Daoy (cell line): ENCODE measurements at regions not wholly inside any gene's neighbourhood (a gene's known extent, or its start where the extent isn't known, plus 50 kb on each side); places are given as distances from the start of the nearest gene placed in this dataset.
"Not testable (repeated sequence)": the region's sequence is repeated elsewhere in the genome, so short reads cannot be mapped to it uniquely, and the experiment has no call there.

Source experiments
- DNase-seq: peaks from one replicate; pipeline ENCODE4 v3.0.0-alpha.2; 2015; ENCODE audit warnings: low read depth

- DNase-seq, result no peak
Measured at GRCh38 chr3:160047876-160048275, 59.2 kb downstream of the IL12A start.

GRCh38 chr3:160049038-160049437 lies 60.4 kb downstream of the IL12A start:
- DNase-seq, result no peak

GRCh38 chr3:160049565-160049964 lies 60.9 kb downstream of the IL12A start:
- no peak for DNase-seq

GRCh38 chr3:160049988-160050387 lies 61.4 kb downstream of the IL12A start:
- no peak for DNase-seq

GRCh38 chr3:160052385-160053047 lies 63.9 kb downstream of the IL12A start:
- DNase-seq, result no peak

GRCh38 chr3:160053048-160053391 lies 64.4 kb downstream of the IL12A start:
- DNase-seq, result no peak

- DNase-seq, result not testable (repeated sequence)
Measured at GRCh38 chr3:160054862-160055261, 66.2 kb downstream of the IL12A start.

- no peak for DNase-seq
Measured at GRCh38 chr3:160055659-160056058, 67.0 kb downstream of the IL12A start.

GRCh38 chr3:160057331-160057730 lies 68.7 kb downstream of the IL12A start:
- DNase-seq, result no peak

GRCh38 chr3:160060409-160061027 lies 71.9 kb downstream of the IL12A start:
- DNase-seq, result no peak

GRCh38 chr3:160061525-160061924 lies 72.9 kb downstream of the IL12A start:
- no peak for DNase-seq

- DNase-seq, result no peak
Measured at GRCh38 chr3:160065282-160065681, 76.6 kb downstream of the IL12A start.

GRCh38 chr3:160065786-160066185 lies 77.2 kb downstream of the IL12A start:
- no peak for DNase-seq

GRCh38 chr3:160069986-160070385 lies 81.4 kb downstream of the IL12A start:
- DNase-seq, result no peak

- DNase-seq, result no peak
Measured at GRCh38 chr3:160076519-160076918, 87.9 kb downstream of the IL12A start.

- no peak for DNase-seq
Measured at GRCh38 chr3:160078533-160078932, 89.9 kb downstream of the IL12A start.

GRCh38 chr3:160081958-160082533 lies 93.4 kb downstream of the IL12A start:
- DNase-seq, result no peak

- DNase-seq, result no peak
Measured at GRCh38 chr3:160084998-160085397, 96.4 kb downstream of the IL12A start.

GRCh38 chr3:160088492-160089137 lies 100.0 kb downstream of the IL12A start:
- DNase-seq, result peak; percentile 11

- DNase-seq, result no peak
Measured at GRCh38 chr3:160090653-160091052, 102.0 kb downstream of the IL12A start.

GRCh38 chr3:160091441-160091840 lies 102.8 kb downstream of the IL12A start:
- no peak for DNase-seq

- DNase-seq, result no peak
Measured at GRCh38 chr3:160092760-160093159, 104.1 kb downstream of the IL12A start.

- no peak for DNase-seq
Measured at GRCh38 chr3:160094562-160094961, 105.9 kb downstream of the IL12A start.
